ENCODE measurements at regions not wholly inside any gene's neighbourhood (a gene's known extent, or its start where the extent isn't known, plus 50 kb on each side); places are given as distances from the start of the nearest gene placed in this dataset.
"Not testable (repeated sequence)": the region's sequence is repeated elsewhere in the genome, so short reads cannot be mapped to it uniquely, and the experiment has no call there.

- H3K36me3 ChIP-seq (ENCODE audit: control insufficient read depth, insufficient read depth, low read length), result peaks cover 21% of the 10 kb centered on the region
- not testable (repeated sequence) for H3K27ac ChIP-seq (ENCODE audit: low read length); H3K27me3 ChIP-seq (ENCODE audit: control insufficient read depth, insufficient read depth, low read length); H3K4me1 ChIP-seq (ENCODE audit: control insufficient read depth, insufficient read depth, low read length); H3K4me3 ChIP-seq (ENCODE audit: low read length)
- peaks cover 11% of the 10 kb centered on the region for H3K9me3 ChIP-seq (ENCODE audit: control insufficient read depth, low read depth, low read length)
- peak; percentile 7 to 24 for DNase-seq
- 98% methylated on average over 5 of the region's 11 CpGs for WGBS (ENCODE audit: insufficient coverage, low lambda C conversion rate)
Observed at GRCh38 chr5:34188001-34188822, 145.2 kb upstream of the C1QTNF3 start.

GRCh38 chr5:34189246-34189645 is 146.2 kb upstream of the C1QTNF3 start:
- H3K4me1 ChIP-seq (ENCODE audit: control insufficient read depth, insufficient read depth, low read length); H3K4me3 ChIP-seq (ENCODE audit: low read length); H3K27ac ChIP-seq (ENCODE audit: low read length); DNase-seq; H3K27me3 ChIP-seq (ENCODE audit: control insufficient read depth, insufficient read depth, low read length): not testable (repeated sequence)
- 100% methylated on average over 8 of the region's 21 CpGs for WGBS (ENCODE audit: insufficient coverage, low lambda C conversion rate)
- Histone ChIP-seq H3K36me3 (ENCODE audit: control insufficient read depth, insufficient read depth, low read length) (peaks cover 23% of the 10 kb centered on the region), H3K9me3 (ENCODE audit: control insufficient read depth, low read depth, low read length) (peaks cover 11% of the 10 kb centered on the region)

- H3K4me1 ChIP-seq (ENCODE audit: control insufficient read depth, insufficient read depth, low read length); H3K4me3 ChIP-seq (ENCODE audit: low read length); H3K27me3 ChIP-seq (ENCODE audit: control insufficient read depth, insufficient read depth, low read length); H3K27ac ChIP-seq (ENCODE audit: low read length): not testable (repeated sequence)
- peaks cover 23% of the 10 kb centered on the region for H3K36me3 ChIP-seq (ENCODE audit: control insufficient read depth, insufficient read depth, low read length)
- peak; percentile 1 to 10 for DNase-seq
- 98% methylated on average over 8 of the region's 16 CpGs for WGBS (ENCODE audit: insufficient coverage, low lambda C conversion rate)
- H3K9me3 ChIP-seq (ENCODE audit: control insufficient read depth, low read depth, low read length), result peaks cover 11% of the 10 kb centered on the region
Observed at GRCh38 chr5:34189752-34190411, 146.9 kb upstream of the C1QTNF3 start.

GRCh38 chr5:34190466-34190865 is 147.5 kb upstream of the C1QTNF3 start:
- not testable (repeated sequence) for H3K27me3 ChIP-seq (ENCODE audit: control insufficient read depth, insufficient read depth, low read length); H3K4me1 ChIP-seq (ENCODE audit: control insufficient read depth, insufficient read depth, low read length); H3K27ac ChIP-seq (ENCODE audit: low read length); H3K4me3 ChIP-seq (ENCODE audit: low read length)
- H3K9me3 ChIP-seq (ENCODE audit: control insufficient read depth, low read depth, low read length), result peaks cover 11% of the 10 kb centered on the region
- H3K36me3 ChIP-seq (ENCODE audit: control insufficient read depth, insufficient read depth, low read length), result peaks cover 23% of the 10 kb centered on the region
- 97% methylated on average over 6 of the region's 16 CpGs for WGBS (ENCODE audit: insufficient coverage, low lambda C conversion rate)
- peak; percentile 21 to 31 for DNase-seq

- DNase-seq, result peak; percentile 1 to 3
Observed at GRCh38 chr5:34191279-34191744, 148.3 kb upstream of the C1QTNF3 start.

GRCh38 chr5:34192064-34192922 is 149.3 kb upstream of the C1QTNF3 start:
- WGBS (ENCODE audit: insufficient coverage, low lambda C conversion rate), result 91% methylated on average over 12 of the region's 26 CpGs
- H3K9me3 ChIP-seq (ENCODE audit: control insufficient read depth, low read depth, low read length), result peaks cover 11% of the 10 kb centered on the region
- H3K36me3 ChIP-seq (ENCODE audit: control insufficient read depth, insufficient read depth, low read length), result peaks cover 23% of the 10 kb centered on the region
- H3K27ac ChIP-seq (ENCODE audit: low read length); H3K27me3 ChIP-seq (ENCODE audit: control insufficient read depth, insufficient read depth, low read length); H3K4me3 ChIP-seq (ENCODE audit: low read length); H3K4me1 ChIP-seq (ENCODE audit: control insufficient read depth, insufficient read depth, low read length): not testable (repeated sequence)
- DNase-seq, result peak; percentile 32

More at GRCh38 chr5:34191279-34191744, 148.3 kb upstream of the C1QTNF3 start:
- H3K27ac ChIP-seq (ENCODE audit: low read length); H3K4me3 ChIP-seq (ENCODE audit: low read length); H3K4me1 ChIP-seq (ENCODE audit: control insufficient read depth, insufficient read depth, low read length); H3K27me3 ChIP-seq (ENCODE audit: control insufficient read depth, insufficient read depth, low read length): not testable (repeated sequence)
- 95% methylated on average over 17 of the region's 17 CpGs for WGBS (ENCODE audit: insufficient coverage, low lambda C conversion rate)
- peaks cover 23% of the 10 kb centered on the region for H3K36me3 ChIP-seq (ENCODE audit: control insufficient read depth, insufficient read depth, low read length)
- peaks cover 11% of the 10 kb centered on the region for H3K9me3 ChIP-seq (ENCODE audit: control insufficient read depth, low read depth, low read length)

GRCh38 chr5:34192923-34193262 is 149.9 kb upstream of the C1QTNF3 start:
- not testable (repeated sequence) for H3K4me1 ChIP-seq (ENCODE audit: control insufficient read depth, insufficient read depth, low read length); H3K27ac ChIP-seq (ENCODE audit: low read length); DNase-seq; H3K27me3 ChIP-seq (ENCODE audit: control insufficient read depth, insufficient read depth, low read length); H3K4me3 ChIP-seq (ENCODE audit: low read length)
- H3K36me3 ChIP-seq (ENCODE audit: control insufficient read depth, insufficient read depth, low read length), result peaks cover 23% of the 10 kb centered on the region
- peaks cover 11% of the 10 kb centered on the region for H3K9me3 ChIP-seq (ENCODE audit: control insufficient read depth, low read depth, low read length)
- WGBS (ENCODE audit: insufficient coverage, low lambda C conversion rate), result no CpG with 5 or more reads among the region's 13 CpGs

GRCh38 chr5:34193297-34193696 is 150.3 kb upstream of the C1QTNF3 start:
- H3K27me3 ChIP-seq (ENCODE audit: control insufficient read depth, insufficient read depth, low read length); DNase-seq; H3K4me1 ChIP-seq (ENCODE audit: control insufficient read depth, insufficient read depth, low read length); H3K4me3 ChIP-seq (ENCODE audit: low read length); H3K27ac ChIP-seq (ENCODE audit: low read length): not testable (repeated sequence)
- peaks cover 23% of the 10 kb centered on the region for H3K36me3 ChIP-seq (ENCODE audit: control insufficient read depth, insufficient read depth, low read length)
- WGBS (ENCODE audit: insufficient coverage, low lambda C conversion rate), result 93% methylated on average over 6 of the region's 7 CpGs
- H3K9me3 ChIP-seq (ENCODE audit: control insufficient read depth, low read depth, low read length), result peaks cover 11% of the 10 kb centered on the region

GRCh38 chr5:34193804-34194203 is 150.8 kb upstream of the C1QTNF3 start:
- Histone ChIP-seq H3K36me3 (ENCODE audit: control insufficient read depth, insufficient read depth, low read length) (peaks cover 23% of the 10 kb centered on the region), H3K9me3 (ENCODE audit: control insufficient read depth, low read depth, low read length) (peaks cover 11% of the 10 kb centered on the region)
- DNase-seq, result peak in 1 of 2 donors; percentile 5
- not testable (repeated sequence) for H3K4me3 ChIP-seq (ENCODE audit: low read length); H3K27me3 ChIP-seq (ENCODE audit: control insufficient read depth, insufficient read depth, low read length); H3K4me1 ChIP-seq (ENCODE audit: control insufficient read depth, insufficient read depth, low read length); H3K27ac ChIP-seq (ENCODE audit: low read length)
- 33% methylated on average over 1 of the region's 3 CpGs for WGBS (ENCODE audit: insufficient coverage, low lambda C conversion rate)

- DNase-seq; H3K4me3 ChIP-seq (ENCODE audit: low read length); H3K4me1 ChIP-seq (ENCODE audit: control insufficient read depth, insufficient read depth, low read length); H3K9me3 ChIP-seq (ENCODE audit: control insufficient read depth, low read depth, low read length); H3K27me3 ChIP-seq (ENCODE audit: control insufficient read depth, insufficient read depth, low read length); H3K27ac ChIP-seq (ENCODE audit: low read length): not testable (repeated sequence)
- WGBS (ENCODE audit: insufficient coverage, low lambda C conversion rate), result 100% methylated on average over 1 of the region's 7 CpGs
- H3K36me3 ChIP-seq (ENCODE audit: control insufficient read depth, insufficient read depth, low read length), result peaks cover 13% of the 10 kb centered on the region
Observed at GRCh38 chr5:34196091-34196490, 153.1 kb upstream of the C1QTNF3 start.
